GM12878 (cell line): ENCODE measurements at regions not wholly inside any gene's neighbourhood (a gene's known extent, or its start where the extent isn't known, plus 50 kb on each side); places are given as distances from the start of the nearest gene placed in this dataset.

Experiments
- BCL11A ChIP-seq: IDR thresholded peaks from 2 replicates; pipeline ENCODE4 v1.6.1; 2011; ENCODE audit warnings: low read depth, low read length
- EP300 ChIP-seq, 2 experiments: fragments of 150-350 bp in 1 of 2; IDR thresholded peaks; 2 replicates each; pipeline ENCODE4 v1.6.1; 2011 to 2012; ENCODE audit warnings: low read depth in 2 of 2, low read length in 2 of 2, borderline replicate concordance in 1 of 2, improper control_type of control experiment in 1 of 2, inconsistent platforms in 1 of 2; ENCODE audit not compliant: control insufficient read depth in 1 of 2
- NFYB ChIP-seq: IDR thresholded peaks from 2 replicates; pipeline ENCODE4 v1.6.1; 2011; ENCODE audit warnings: low read depth, mild to moderate bottlenecking, low read length, improper control_type of control experiment, moderate library complexity; ENCODE audit not compliant: insufficient read depth
- NR2C2 ChIP-seq: IDR thresholded peaks from 2 replicates; pipeline ENCODE4 v1.6.1; 2011; ENCODE audit warnings: borderline replicate concordance, low read depth; ENCODE audit not compliant: control insufficient read depth, insufficient read length
- SPI1 ChIP-seq: IDR thresholded peaks from 2 replicates; pipeline ENCODE4 v1.6.1; 2011; ENCODE audit warnings: low read depth, mild to moderate bottlenecking, low read length, moderate library complexity, borderline replicate concordance; ENCODE audit not compliant: insufficient read depth
- SREBF1 ChIP-seq: IDR thresholded peaks from 2 replicates; pipeline ENCODE4 v1.6.1; 2012; ENCODE audit warnings: mild to moderate bottlenecking, low read length
- TBL1XR1 ChIP-seq: IDR thresholded peaks from 2 replicates; pipeline ENCODE4 v1.6.1; 2012; ENCODE audit warnings: low read depth, low read length, improper control_type of control experiment
- WRNIP1 ChIP-seq: IDR thresholded peaks from 2 replicates; pipeline ENCODE4 v1.6.1; 2011; ENCODE audit warnings: low read depth, low read length, improper control_type of control experiment, borderline replicate concordance
- TF ChIP-seq, protein P1 (sequence below): IDR thresholded peaks from 2 replicates; pipeline ENCODE4 v1.6.1; 2011; ENCODE audit warnings: mild to moderate bottlenecking, low read depth, low read length, moderate library complexity; ENCODE audit not compliant: insufficient replicate concordance
- TF ChIP-seq, protein P2 (sequence below): fragments of 450-650 bp; IDR thresholded peaks from 2 replicates; pipeline ENCODE4 v1.6.1; 2017; ENCODE audit warnings: low read depth, mild to moderate bottlenecking, moderate library complexity
- TF ChIP-seq, protein P3 (sequence below): fragments of 450-650 bp; IDR thresholded peaks from 2 replicates; pipeline ENCODE4 v1.6.1; 2017; ENCODE audit warnings: mild to moderate bottlenecking, moderate library complexity

DNA sequence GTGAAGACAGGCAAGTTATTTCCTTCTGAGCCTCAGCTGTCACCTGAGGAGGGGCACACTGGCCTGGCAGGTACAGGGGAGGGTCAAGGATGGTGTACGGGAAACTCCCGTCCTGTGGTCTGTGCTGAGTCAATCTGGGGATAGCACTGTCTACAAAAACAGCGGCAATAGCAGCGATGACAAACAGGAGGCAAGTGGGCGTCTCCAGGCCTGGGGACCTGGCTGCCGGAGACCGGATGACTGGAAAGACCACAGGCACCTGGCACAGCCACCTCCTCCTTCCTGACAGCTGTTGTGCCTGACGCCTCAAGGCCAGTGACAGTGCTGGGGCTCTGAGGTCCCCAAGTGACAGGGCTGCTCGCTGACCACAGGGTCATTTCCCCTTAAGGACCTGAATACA lies 202.1 kb upstream of the HS6ST1 start (continued):
- TF ChIP-seq EP300 (IDR thresholded peaks at IDR 0.05; ENCODE audit: borderline replicate concordance in 1 of 2, control insufficient read depth in 1 of 2, low read depth in 2 of 2, low read length in 2 of 2) (0 out of 4 replicates have a peak, but pooled peaks of 1 of the 2 experiments have one; percentile 50), SPI1 (no peak), NFYB (no peak), NR2C2 (no peak), BCL11A (peak; percentile 55; the same call in 1 of the 2 replicates), TBL1XR1 (no peak), SREBF1 (no peak), WRNIP1 (no peak)
- TF ChIP-seq, protein P1, sequence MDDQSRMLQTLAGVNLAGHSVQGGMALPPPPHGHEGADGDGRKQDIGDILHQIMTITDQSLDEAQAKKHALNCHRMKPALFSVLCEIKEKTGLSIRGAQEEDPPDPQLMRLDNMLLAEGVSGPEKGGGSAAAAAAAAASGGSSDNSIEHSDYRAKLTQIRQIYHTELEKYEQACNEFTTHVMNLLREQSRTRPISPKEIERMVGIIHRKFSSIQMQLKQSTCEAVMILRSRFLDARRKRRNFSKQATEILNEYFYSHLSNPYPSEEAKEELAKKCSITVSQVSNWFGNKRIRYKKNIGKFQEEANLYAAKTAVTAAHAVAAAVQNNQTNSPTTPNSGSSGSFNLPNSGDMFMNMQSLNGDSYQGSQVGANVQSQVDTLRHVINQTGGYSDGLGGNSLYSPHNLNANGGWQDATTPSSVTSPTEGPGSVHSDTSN: peak; percentile 3
- TF ChIP-seq, protein P2, sequence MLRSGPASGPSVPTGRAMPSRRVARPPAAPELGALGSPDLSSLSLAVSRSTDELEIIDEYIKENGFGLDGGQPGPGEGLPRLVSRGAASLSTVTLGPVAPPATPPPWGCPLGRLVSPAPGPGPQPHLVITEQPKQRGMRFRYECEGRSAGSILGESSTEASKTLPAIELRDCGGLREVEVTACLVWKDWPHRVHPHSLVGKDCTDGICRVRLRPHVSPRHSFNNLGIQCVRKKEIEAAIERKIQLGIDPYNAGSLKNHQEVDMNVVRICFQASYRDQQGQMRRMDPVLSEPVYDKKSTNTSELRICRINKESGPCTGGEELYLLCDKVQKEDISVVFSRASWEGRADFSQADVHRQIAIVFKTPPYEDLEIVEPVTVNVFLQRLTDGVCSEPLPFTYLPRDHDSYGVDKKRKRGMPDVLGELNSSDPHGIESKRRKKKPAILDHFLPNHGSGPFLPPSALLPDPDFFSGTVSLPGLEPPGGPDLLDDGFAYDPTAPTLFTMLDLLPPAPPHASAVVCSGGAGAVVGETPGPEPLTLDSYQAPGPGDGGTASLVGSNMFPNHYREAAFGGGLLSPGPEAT: no peak
- TF ChIP-seq, protein P3, sequence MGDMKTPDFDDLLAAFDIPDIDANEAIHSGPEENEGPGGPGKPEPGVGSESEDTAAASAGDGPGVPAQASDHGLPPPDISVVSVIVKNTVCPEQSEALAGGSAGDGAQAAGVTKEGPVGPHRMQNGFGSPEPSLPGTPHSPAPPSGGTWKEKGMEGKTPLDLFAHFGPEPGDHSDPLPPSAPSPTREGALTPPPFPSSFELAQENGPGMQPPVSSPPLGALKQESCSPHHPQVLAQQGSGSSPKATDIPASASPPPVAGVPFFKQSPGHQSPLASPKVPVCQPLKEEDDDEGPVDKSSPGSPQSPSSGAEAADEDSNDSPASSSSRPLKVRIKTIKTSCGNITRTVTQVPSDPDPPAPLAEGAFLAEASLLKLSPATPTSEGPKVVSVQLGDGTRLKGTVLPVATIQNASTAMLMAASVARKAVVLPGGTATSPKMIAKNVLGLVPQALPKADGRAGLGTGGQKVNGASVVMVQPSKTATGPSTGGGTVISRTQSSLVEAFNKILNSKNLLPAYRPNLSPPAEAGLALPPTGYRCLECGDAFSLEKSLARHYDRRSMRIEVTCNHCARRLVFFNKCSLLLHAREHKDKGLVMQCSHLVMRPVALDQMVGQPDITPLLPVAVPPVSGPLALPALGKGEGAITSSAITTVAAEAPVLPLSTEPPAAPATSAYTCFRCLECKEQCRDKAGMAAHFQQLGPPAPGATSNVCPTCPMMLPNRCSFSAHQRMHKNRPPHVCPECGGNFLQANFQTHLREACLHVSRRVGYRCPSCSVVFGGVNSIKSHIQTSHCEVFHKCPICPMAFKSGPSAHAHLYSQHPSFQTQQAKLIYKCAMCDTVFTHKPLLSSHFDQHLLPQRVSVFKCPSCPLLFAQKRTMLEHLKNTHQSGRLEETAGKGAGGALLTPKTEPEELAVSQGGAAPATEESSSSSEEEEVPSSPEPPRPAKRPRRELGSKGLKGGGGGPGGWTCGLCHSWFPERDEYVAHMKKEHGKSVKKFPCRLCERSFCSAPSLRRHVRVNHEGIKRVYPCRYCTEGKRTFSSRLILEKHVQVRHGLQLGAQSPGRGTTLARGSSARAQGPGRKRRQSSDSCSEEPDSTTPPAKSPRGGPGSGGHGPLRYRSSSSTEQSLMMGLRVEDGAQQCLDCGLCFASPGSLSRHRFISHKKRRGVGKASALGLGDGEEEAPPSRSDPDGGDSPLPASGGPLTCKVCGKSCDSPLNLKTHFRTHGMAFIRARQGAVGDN: no peak
